ENCODE measurements at regions not wholly inside any gene's neighbourhood (a gene's known extent, or its start where the extent isn't known, plus 50 kb on each side); places are given as distances from the start of the nearest gene placed in this dataset.
"Not testable (repeated sequence)": the region's sequence is repeated elsewhere in the genome, so short reads cannot be mapped to it uniquely, and the experiment has no call there.

DNA sequence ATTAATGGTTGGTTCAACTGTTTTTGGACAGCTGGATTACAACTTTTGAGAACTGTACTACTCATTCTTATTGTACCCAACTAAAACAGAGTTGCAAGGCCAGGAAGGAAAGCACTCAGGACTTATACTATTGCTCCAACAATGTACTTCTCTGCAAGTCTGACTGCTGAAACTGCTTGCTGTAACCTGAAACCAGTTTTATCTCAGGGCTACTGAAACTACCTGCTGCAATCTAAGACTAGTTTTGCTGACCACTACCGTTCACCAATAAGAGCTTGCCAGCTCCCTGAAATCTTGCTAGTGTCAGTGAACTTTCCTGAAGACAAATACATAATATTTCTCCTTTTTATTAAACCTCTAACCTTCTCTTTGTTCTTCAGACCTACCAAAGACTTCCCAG, 157.3 kb downstream of the CDCA7 start:
- no peak overlapping the region for H3K4me3 Mint-ChIP-seq
- H3K9me3 Mint-ChIP-seq, result peaks cover 2% of the 10 kb centered on the region
- no peaks in the 10 kb centered on the region for H3K36me3 Mint-ChIP-seq
- H3K4me1 Mint-ChIP-seq, result no peaks in the 10 kb centered on the region
- peaks cover 17% of the 10 kb centered on the region for H3K27me3 Mint-ChIP-seq
- no peak overlapping the region for H3K27ac Mint-ChIP-seq

DNA sequence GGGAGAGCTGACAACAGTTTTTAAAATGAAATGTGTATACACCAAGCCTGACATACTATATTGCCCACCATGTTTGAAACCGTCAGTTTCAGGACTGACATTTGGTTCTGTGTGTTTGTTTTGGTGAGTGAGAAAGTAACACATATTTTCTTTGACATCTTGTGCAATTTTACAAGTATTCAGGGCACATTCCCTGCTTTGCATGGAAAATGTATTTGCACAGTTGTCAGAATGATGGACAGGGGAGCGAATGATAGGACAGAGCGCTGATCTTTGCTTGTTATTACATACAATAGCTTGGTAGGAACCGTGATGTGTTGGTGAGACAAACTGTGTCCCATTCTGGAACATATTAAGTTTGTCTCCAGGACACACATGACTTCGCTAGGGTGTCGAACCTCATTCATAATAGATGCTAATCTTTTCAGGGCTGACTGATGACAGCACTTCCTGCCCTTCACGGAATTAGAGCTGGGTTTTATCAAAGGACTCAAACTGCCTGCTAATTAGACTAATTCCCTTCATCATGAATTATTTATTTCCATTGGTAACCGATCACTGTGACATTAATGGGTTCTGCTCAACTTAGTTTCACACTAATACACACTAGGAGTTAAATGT, 158.5 kb downstream of the CDCA7 start:
- Mint-ChIP-seq H3K36me3 (no peaks in the 10 kb centered on the region), H3K27me3 (peaks cover 14% of the 10 kb centered on the region), H3K27ac (no peak overlapping the region), H3K9me3 (peaks cover 15% of the 10 kb centered on the region), H3K4me1 (no peaks in the 10 kb centered on the region), H3K4me3 (no peak overlapping the region)

DNA sequence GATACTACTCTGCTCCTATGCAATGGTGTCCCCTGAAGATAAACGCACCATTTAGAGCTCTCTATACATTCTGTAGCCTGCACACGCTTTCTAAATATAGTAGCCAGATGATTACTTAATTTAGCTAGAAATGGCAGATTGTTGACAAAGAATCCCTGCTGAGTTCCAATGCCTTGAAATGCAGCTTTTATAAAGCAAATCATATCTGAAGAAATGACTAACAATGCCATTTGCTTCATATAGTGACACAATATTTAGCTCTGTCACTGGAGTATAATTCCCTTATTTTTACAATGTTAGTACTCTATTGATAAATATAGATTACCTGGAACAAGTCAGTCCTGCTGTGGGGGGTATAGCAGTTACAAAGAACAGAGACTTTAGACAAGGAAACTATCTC, 166.2 kb downstream of the CDCA7 start:
- H3K9me3 Mint-ChIP-seq, result peaks cover 22% of the 10 kb centered on the region
- H3K36me3 Mint-ChIP-seq, result no peaks in the 10 kb centered on the region
- no peaks in the 10 kb centered on the region for H3K4me1 Mint-ChIP-seq

DNA sequence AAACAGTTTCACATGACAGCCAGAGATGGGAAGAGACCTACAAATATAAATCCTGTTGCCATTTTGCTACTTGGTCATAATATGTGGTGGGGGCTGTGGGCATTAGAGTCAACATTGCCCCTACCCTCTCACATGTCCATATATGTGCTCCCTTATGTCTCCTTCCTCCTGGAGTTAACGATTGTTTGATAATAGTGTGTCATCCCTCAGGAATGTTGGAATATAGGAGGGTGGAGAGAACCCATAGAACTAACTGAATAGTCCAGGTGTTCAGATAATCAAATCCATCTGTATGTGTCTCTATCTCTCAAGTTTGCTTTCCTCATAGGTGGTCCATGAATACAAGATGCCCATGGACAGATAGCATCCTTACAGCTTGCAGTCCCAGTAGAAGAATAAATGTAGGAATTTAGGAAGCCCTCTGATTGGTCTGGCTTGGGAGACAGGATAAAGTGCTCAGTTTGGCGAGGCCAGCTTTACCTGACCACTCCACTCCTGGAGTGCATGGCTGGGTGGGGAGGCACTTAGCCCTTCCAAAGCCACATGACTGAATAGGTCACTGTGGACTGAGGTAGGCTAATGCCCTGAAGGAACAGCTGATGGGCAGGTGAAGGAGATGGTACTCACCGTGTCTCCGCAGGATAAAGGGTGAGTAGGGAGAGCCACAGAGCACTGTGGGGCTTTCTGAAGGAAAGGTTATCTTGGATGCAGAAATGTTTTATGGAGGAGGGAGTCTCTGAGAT, 166.9 kb downstream of the CDCA7 start:
- H3K27me3 Mint-ChIP-seq, result peaks cover 10% of the 10 kb centered on the region
- no peak overlapping the region for H3K4me3 Mint-ChIP-seq
- H3K36me3 Mint-ChIP-seq, result no peaks in the 10 kb centered on the region
- no peak overlapping the region for H3K27ac Mint-ChIP-seq
- no peaks in the 10 kb centered on the region for H3K4me1 Mint-ChIP-seq
- H3K9me3 Mint-ChIP-seq, result peaks cover 22% of the 10 kb centered on the region

More for the DNA sequence above, 166.2 kb downstream of the CDCA7 start:
- H3K27ac Mint-ChIP-seq, result no peak overlapping the region
- peaks cover 10% of the 10 kb centered on the region for H3K27me3 Mint-ChIP-seq
- H3K4me3 Mint-ChIP-seq, result no peak overlapping the region

DNA sequence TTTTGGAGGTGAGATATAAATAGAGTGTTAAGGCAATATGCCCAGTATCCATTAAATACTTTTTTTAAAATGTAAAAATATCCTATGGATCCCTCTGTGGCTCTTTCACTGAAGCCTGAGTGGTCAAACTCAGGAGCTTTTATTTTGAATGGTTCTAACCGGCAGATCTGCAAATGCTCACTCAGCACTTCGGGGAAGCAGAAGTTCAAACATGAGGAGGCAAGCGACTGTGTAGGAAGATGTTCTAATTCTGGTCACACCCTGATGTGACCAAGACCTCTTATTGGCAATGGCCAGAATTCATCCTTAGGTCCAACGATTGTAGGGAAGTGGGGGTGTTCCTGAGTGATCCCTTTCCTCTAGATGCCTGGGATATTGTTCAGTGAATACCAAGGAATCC, 168.8 kb downstream of the CDCA7 start:
- no peaks in the 10 kb centered on the region for H3K4me1 Mint-ChIP-seq
- H3K27me3 Mint-ChIP-seq, result peaks cover 8% of the 10 kb centered on the region
- H3K36me3 Mint-ChIP-seq, result no peaks in the 10 kb centered on the region
- peaks cover 4% of the 10 kb centered on the region for H3K9me3 Mint-ChIP-seq
- H3K4me3 Mint-ChIP-seq, result no peak overlapping the region
- no peak overlapping the region for H3K27ac Mint-ChIP-seq

DNA sequence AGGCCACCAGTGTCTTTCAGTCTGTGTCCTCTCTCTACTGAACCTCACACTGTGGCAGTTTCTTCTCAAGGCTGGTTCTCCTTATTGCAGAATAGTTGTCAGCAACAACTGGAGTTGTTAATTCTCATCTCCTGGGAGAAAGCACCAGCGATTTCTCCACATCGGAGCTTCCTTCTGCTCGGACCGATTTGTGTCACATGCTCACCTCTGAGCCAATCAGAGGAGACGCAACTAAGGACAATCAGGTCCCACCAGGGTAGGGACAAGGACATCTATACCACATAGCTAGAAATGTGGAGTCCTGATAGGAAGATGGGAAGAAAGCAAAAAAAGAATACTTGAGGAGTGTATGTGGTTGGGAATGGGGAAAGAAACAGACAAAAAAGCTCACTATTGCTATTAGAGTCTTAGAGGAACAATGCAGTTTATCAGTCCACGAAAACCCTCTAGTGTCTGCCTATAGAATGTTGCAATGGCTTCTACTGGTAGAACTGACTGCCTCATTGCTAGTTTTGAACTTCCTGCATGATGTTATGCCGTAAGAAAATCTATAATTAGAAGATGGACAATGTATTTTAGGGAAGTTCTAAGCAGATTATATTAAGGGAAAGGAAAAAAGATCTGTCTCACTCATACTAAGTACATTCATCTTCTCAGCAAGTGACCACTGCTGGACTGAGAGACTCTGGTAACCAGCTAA, 169.7 kb downstream of the CDCA7 start:
- Mint-ChIP-seq H3K9me3 (no peaks in the 10 kb centered on the region), H3K4me1 (no peaks in the 10 kb centered on the region), H3K27ac (no peak overlapping the region), H3K4me3 (no peak overlapping the region), H3K36me3 (no peaks in the 10 kb centered on the region), H3K27me3 (peaks cover 7% of the 10 kb centered on the region)

DNA sequence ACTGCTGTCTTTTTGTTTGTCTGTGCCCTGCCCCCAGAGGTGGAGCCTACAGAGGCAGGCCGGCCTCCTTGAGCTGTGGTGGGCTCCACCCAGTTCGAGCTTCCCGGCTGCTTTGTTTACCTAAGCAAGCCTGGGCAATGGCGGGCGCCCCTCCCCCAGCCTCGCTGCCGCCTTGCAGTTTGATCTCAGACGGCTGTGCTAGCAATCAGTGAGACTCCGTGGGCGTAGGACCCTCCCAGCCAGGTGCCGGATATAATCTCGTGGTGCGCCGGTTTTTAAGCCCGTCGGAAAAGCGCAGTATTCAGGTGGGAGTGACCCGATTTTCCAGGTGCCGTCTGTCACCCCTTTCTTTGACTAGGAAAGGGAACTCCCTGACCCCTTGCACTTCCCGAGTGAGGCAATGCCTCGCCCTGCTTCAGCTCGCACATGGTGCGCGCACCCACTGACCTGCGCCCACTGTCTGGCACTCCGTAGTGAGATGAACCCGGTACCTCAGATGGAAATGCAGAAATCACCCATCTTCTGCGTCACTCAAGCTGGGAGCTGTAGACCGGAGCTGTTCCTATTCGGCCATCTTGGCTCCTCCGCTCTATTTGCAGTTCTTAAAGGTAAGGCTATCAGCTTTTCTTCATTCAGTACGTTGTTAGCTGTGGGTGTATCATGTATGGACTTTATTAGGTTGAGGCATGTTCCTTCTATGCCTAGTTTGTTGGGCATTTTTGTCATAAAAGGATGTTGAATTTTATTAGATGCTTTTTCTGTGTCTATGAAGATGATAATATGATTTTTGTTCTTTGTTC, 178.3 kb downstream of the CDCA7 start:
- not testable (repeated sequence) for H3K4me3 Mint-ChIP-seq, H3K27ac Mint-ChIP-seq, H3K36me3 Mint-ChIP-seq, H3K9me3 Mint-ChIP-seq, H3K4me1 Mint-ChIP-seq, H3K27me3 Mint-ChIP-seq

DNA sequence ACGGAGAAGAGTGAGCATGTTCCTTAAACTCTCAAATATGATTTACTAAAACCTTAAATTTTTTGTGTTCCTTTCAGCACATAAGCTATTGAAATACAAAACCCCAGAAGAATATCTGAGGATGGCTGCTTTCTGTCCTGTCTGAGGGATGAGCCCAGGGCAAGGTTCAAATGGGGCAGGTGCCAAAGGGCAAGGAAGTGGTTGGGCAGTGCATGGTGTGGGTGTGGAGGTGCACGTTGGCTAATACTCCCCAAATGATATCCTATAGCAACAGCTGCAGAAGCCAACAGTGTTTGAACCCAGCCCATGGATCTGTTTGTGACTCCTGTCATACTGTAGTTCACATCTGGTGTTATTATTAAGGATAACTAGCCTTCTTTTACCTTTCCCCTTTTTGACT, 183.0 kb downstream of the CDCA7 start:
- Mint-ChIP-seq H3K4me3 (no peak overlapping the region), H3K36me3 (no peaks in the 10 kb centered on the region), H3K27me3 (peaks cover 9% of the 10 kb centered on the region), H3K27ac (no peak overlapping the region), H3K9me3 (peaks cover 9% of the 10 kb centered on the region), H3K4me1 (no peaks in the 10 kb centered on the region)

DNA sequence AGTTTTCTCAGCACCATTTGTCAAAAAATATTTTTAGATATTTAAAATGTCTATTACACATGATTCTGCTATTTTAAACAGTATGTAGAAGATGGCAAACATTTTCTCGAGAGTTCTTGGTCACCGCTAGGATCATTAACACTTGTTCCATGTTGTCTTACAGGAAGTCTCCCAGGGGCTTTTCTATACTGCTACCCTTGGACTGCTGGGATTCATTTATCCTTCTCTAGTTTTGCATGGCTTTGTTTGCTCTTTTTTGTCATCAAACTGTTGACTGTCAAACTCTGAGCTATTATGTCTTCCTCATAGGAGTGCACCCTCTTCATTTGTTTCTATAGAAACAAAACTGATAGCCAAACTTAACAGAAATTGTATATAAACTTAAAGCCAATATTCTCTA, 184.9 kb downstream of the CDCA7 start:
- H3K9me3 Mint-ChIP-seq, result peaks cover 1% of the 10 kb centered on the region
- H3K4me1 Mint-ChIP-seq, result no peaks in the 10 kb centered on the region
- no peaks in the 10 kb centered on the region for H3K36me3 Mint-ChIP-seq
- peaks cover 6% of the 10 kb centered on the region for H3K27me3 Mint-ChIP-seq
- H3K4me3 Mint-ChIP-seq, result no peak overlapping the region
- H3K27ac Mint-ChIP-seq, result no peak overlapping the region

DNA sequence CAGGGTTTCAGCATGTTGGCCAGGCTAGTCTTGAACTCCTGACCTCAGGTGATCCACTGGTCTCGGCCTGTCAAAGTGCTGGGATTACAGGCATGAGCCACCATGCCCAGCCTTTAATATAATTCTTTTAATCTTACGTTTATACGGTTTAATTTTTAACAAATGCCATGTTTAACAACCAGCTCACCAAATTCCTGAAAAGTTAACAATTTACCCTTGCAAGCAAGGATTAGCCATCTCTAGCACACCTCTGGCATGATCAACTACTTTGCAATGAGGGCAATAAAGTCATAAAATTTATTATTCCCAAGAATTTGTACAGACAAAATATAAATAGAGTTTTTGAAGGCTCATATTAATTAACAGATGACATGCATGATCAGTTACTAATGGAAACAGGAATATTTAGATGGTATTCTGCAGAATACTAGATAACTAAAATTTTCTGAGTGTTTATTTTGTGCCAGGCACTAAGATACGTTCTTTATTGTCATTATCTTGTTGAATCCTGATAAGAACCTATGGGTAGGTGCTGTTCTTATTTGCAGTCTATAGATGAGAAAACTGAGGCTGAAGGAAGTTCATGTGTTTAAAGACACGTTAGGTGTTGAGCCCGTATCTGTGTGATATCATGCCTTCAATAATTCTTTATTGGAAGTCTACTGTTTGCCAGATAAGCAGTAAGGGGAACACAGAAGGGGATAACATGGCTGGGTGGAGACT, 190.1 kb downstream of the CDCA7 start:
- H3K27ac Mint-ChIP-seq, result no peak overlapping the region
- H3K4me3 Mint-ChIP-seq, result no peak overlapping the region
- H3K36me3 Mint-ChIP-seq, result no peaks in the 10 kb centered on the region
- no peaks in the 10 kb centered on the region for H3K4me1 Mint-ChIP-seq
- peaks cover 10% of the 10 kb centered on the region for H3K27me3 Mint-ChIP-seq
- no peaks in the 10 kb centered on the region for H3K9me3 Mint-ChIP-seq

DNA sequence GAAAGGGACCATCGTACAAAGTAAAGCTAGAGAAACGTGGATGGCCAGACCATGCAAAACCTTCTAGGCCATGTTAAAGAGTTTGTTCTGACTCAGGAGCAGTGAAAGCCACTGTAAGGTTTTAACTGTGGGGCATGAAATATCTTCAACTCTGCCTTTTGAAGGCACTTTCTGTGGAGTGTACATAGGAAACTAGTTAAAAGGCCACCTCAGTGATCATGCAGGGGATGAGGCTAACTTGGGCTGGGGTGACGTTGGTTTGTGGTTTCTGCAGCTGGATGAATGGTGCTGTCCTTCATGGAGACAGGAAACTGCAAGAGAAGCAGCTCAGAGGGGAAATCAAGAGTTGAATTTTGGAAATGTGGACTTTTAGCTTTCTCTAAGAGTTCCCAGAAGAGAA, 190.7 kb downstream of the CDCA7 start:
- H3K4me1 Mint-ChIP-seq, result no peaks in the 10 kb centered on the region
- no peaks in the 10 kb centered on the region for H3K36me3 Mint-ChIP-seq
- no peaks in the 10 kb centered on the region for H3K9me3 Mint-ChIP-seq
- no peak overlapping the region for H3K27ac Mint-ChIP-seq
- H3K27me3 Mint-ChIP-seq, result peaks cover 9% of the 10 kb centered on the region
- no peak overlapping the region for H3K4me3 Mint-ChIP-seq

DNA sequence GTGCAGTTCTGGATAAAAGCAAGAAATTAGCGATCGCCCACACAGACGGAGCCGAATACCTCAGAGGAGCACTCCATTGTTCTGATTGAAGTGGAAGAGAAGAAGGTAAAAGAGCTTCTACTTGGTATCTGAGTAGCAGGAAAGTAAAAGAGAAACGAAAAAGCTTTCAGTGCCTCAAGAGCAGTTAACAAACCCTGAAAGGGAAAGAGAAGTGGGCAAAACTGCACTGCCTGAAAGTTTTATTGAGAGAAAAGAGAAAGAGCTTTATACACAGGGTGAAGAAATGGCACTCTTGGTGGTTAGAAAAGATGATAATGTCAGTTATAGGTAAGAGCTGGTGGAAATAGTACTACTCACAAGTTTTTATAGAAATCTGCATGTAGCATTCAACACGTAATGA, 192.8 kb downstream of the CDCA7 start:
- H3K36me3 Mint-ChIP-seq, result no peaks in the 10 kb centered on the region
- peaks cover 11% of the 10 kb centered on the region for H3K27me3 Mint-ChIP-seq
- no peaks in the 10 kb centered on the region for H3K4me1 Mint-ChIP-seq
- no peak overlapping the region for H3K27ac Mint-ChIP-seq
- H3K4me3 Mint-ChIP-seq, result no peak overlapping the region
- H3K9me3 Mint-ChIP-seq, result no peaks in the 10 kb centered on the region

DNA sequence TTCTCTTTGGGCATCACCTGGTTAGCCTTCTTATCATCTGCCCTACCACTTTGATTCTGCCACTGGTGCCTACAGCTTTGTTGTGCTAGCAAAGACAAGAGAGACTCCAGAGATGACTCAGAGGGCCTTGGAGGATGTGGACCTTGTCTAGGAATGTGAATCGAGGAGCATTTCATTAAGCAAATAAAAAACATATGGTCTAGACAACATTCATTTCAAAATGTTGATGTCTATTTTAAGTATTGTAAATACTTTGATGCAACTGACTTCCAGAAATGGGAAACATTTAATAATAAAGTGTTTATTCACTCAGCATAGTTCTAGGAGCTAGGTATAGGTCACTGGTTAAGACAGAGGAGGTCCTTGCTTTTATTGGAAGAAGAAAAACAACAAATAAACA, 195.5 kb downstream of the CDCA7 start:
- Mint-ChIP-seq H3K36me3 (no peaks in the 10 kb centered on the region), H3K27me3 (peaks cover 10% of the 10 kb centered on the region), H3K27ac (no peak overlapping the region), H3K4me1 (no peaks in the 10 kb centered on the region), H3K9me3 (no peaks in the 10 kb centered on the region), H3K4me3 (no peak overlapping the region)

DNA sequence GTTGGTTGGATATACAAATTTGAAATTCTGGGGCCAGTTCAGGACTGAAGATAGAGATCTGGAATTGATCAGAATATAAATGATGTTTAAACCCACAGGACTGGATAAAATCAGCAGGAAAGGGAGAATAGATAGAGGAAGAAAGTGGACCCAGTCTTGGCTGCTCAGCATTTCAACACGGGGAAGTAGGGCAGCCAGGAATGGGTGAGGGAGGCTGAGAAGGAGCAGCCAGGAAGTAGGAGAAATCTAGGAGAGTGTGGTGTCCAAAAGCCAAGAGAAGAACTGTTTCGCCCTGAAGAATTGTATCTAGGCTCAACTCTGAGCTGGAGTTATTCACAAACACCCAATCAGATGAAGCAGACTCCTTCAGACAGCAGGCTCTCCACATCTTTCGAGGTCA, 197.9 kb downstream of the CDCA7 start:
- Mint-ChIP-seq H3K4me1 (no peaks in the 10 kb centered on the region), H3K36me3 (no peaks in the 10 kb centered on the region), H3K27me3 (peaks cover 12% of the 10 kb centered on the region), H3K9me3 (no peaks in the 10 kb centered on the region), H3K4me3 (no peak overlapping the region), H3K27ac (no peak overlapping the region)

DNA sequence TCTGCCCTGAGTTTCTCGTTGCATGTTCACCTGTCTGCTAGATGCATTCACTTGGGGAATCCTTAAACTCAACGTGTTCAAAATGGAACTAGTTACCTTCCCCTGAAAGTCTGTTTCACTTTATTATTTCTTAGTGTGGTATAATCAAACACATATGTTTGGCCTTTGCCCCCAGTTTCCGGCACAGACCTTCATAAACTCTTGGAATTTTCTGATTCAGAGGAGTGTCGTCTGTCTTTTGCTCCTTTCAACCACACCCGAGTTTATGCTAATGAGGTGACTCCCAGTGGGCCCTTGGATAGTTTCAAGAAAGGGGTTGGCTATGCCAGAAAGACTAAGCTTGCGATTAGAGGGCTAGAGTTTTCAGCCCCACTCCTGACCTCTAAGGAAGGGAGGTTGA, 198.9 kb downstream of the CDCA7 start:
- no peak overlapping the region for H3K27ac Mint-ChIP-seq
- H3K4me1 Mint-ChIP-seq, result no peaks in the 10 kb centered on the region
- H3K4me3 Mint-ChIP-seq, result no peak overlapping the region
- H3K36me3 Mint-ChIP-seq, result no peaks in the 10 kb centered on the region
- peaks cover 16% of the 10 kb centered on the region for H3K27me3 Mint-ChIP-seq
- no peaks in the 10 kb centered on the region for H3K9me3 Mint-ChIP-seq

Data from activated naive CD4-positive, alpha-beta T cell treated with anti-CD3 and anti-CD28 coated beads, Interleukin-2, amount 50 U/mL, for 24 hours (primary cell).